DMS153 treated with DMSO at 0.1 percent for 48 hours (cell line): ENCODE measurements at regions not wholly inside any gene's neighbourhood (a gene's known extent, or its start where the extent isn't known, plus 50 kb on each side); places are given as distances from the start of the nearest gene placed in this dataset.
A peak's percentile ranks its signal among the peaks of the same experiment; 100 is the strongest.
"Not testable (repeated sequence)": the region's sequence is repeated elsewhere in the genome, so short reads cannot be mapped to it uniquely, and the experiment has no call there.

ENCODE experiments used
- DNase-seq: peaks from one replicate; lab custom pipeline; 2025; ENCODE audit not compliant: unreplicated experiment; lab: John Stamatoyannopoulos, UW

- no peak for DNase-seq
Observed at GRCh38 chr3:140752499-140752898, 74.6 kb downstream of the TRIM42 start.

DNA sequence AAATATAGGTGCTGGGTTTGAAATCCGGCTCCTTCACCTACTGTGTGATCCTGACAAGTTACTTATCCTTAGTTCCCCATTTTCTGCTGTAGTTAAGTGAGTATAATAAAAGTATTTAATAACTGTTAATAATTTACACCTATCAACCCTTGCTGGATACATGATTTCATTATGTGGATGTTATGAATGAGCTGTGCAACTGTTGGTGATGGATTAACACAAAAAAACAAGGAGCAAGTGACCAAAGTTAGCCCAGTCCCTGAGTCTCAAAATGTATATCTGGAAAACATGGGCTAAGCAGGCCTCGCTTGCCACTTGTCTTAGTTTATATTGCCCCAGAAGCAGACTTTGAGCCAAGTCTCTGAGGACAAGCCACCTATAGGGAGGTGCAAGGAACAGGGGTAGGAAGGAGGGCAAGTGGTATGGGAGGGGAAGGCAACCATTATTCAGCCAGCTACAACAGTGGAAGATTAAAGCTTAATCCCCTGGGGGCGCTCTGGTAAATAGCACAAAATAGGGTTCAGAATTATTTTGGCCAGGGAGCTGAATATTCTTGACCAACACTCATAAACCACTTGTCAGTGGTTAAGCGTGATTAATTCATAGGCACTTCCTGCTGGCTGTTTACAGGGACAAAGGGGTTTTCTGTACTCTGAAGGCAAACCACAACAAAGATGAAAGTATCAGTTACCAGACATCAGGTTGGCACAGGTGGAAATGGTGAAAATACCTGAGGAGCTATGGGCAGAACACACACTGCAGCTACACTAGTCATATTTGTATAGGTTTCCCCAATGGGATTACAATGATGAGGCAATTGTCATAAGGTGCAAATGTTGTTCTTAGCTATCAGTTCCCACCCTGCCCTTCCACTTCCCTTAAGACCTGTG is 76.2 kb downstream of the TRIM42 start:
- DNase-seq, result peak; percentile 37

DNA sequence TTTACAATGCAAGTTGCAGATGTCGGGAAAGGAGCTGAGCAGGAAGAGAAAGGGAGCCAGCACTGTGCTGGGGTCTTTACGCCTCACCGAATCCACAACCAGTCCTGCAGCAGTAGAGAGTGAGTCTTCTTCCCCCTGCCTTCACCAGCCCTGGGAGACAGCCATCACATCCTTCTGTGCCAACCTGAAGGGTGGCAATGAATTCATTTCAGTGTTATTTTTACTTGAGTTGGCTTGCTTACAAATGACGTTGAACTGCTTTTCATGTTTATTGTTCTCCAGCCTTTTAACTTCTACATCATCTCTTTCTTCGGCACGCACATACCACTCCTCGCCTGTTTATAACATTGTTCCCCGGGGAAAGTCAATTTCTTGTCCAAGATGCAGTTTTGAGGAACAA is 77.1 kb downstream of the TRIM42 start:
- DNase-seq, result no peak

DNA sequence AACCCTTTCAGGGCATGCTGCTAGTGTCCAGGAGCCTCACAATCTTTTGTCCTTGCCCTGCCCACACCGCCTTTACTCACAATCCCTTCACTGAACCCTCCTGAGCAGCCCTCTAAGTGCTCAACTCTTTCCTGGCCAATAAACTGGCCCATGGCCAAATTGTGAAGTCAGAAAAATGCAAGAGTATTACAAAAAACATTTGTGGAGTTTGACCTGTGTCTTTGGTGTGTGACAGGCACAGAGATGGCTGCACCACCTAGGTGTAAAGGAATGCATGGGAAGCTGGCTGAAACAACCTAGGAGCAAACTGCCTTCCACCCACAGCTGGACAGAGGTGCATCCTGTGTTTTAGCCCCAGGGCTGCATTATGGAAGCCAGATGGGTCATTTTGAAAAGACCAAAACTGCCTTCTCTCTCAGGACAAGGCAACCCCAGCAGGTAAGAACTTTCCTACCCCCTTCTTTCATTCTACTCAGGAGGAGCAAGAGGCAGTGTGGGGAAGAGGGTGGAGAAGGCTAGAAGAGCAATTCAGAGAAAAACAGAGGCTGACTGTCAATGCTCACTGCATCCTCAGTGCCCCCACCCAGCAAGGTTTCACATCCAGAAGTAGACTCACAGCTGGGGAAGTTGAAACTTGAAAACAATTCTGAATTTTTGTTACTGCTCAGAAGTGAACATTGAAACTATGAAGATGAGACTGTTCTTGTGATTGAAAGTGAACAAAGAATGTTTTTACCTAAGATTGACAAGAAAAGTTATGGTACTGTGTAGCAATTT is 78.6 kb downstream of the TRIM42 start:
- DNase-seq, result no peak

DNA sequence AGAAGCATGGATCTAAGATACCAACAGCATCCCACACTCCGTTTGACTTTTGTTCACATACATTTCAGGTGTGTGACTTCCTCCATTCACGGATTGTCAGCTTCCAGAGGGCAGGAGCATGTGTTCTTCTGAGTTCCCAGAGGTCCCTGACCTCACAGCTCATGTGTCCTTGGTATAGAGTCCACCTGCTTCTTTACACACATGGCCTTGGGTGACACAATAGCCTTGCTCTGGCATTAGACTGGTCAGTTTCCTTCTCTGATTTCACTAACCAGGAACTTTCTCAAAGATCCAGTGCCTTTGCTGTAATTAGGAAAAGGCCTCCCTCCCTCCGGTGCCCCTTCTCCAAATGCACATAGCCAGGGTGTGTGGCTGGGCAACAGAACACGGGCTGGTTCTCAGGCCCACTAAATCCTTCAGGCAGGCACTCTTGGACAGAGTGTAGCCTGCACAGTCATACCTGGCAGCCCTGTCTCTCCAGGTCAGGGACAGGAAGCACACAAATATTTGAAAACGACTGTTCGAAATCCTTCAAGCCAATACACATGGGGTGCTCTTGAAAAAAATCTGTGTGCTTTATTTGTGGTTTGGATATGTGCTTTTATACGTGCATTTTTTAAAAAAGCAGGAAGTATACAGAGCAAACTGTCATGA is 81.1 kb downstream of the TRIM42 start:
- no peak for DNase-seq

GRCh38 chr3:140760324-140761075 is 82.6 kb downstream of the TRIM42 start:
- DNase-seq, result no peak

GRCh38 chr3:140761076-140761639 is 83.3 kb downstream of the TRIM42 start:
- DNase-seq, result no peak

GRCh38 chr3:140762746-140763145 is 84.9 kb downstream of the TRIM42 start:
- DNase-seq, result no peak

DNA sequence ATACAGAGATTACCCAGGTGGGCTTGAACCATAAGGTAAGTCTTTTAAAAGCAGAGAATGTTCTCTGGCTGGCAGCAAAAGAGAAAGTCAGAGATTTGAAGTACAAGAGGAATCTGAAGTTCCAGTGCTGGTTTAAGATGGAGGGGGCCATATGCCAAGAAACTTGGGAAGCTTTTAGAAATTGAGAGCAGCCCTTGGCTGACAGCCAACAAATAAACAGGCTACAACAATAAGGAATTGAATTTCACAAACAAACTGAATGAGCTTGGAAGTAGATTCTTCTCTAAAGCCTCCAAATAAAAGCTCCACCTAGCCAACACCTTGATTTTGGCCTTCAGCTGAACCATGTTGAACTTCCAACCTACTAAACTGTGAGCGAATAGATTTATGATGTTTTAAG is 85.7 kb downstream of the TRIM42 start:
- DNase-seq, result no peak

- DNase-seq, result no peak
Observed at GRCh38 chr3:140765246-140765645, 87.4 kb downstream of the TRIM42 start.

DNA sequence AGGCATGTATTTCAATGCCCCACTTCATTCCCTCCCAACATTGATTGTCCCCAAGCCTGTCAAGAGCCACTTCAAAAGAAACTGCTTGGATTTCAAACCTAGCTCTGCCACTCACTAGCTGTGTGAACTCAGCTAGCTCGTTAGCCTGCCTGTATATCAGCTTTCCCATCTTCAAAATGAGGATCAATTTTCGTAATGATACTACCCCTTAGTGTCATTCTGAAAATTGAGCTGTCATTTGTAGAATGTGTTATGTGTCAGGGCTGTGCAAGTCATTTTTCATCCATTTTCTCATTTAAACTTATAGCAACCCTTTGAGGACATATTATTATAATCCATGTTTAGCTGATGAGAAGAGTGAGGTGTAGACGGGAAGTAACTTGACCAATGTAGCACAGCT is 88.6 kb downstream of the TRIM42 start:
- no peak for DNase-seq

- no peak for DNase-seq
Observed at GRCh38 chr3:140767566-140767965, 89.7 kb downstream of the TRIM42 start.

DNA sequence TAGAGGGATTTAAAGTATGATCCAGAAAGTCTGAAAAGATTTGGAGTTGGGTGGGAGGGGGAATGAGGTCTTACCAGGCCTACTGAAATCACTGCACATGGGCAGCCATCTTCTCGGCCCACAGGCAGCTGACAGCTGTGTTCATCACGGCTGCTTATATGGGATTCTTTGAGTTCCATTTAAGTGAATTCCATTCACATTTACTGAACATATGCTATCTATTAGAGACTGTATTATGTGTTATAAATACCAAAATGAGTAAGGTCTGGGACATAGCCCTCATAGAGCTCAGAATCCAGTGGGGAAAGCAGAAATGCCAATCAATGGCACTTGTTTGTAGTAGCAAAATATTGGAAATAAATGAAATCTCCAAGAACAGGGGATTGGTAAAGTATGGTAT is 91.1 kb downstream of the TRIM42 start:
- DNase-seq, result no peak

DNA sequence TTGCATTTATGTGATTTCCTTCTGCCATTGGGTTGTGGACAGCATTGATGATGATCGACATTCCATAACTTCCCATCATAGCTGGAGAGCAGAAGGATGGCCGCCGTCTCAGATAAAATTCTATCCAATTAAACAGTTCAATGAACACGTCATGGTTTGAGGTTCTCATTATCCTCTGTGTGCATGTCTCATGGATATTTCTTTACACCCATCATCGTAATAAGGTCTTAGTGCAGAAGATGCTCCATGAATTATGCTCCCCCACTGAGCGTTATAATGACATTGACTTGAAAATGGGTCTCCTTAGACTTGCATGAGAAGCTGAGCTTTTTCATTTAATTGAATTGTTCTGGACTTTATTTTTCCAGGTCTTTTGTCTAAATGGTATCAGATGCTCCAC is 92.1 kb downstream of the TRIM42 start:
- no peak for DNase-seq

DNA sequence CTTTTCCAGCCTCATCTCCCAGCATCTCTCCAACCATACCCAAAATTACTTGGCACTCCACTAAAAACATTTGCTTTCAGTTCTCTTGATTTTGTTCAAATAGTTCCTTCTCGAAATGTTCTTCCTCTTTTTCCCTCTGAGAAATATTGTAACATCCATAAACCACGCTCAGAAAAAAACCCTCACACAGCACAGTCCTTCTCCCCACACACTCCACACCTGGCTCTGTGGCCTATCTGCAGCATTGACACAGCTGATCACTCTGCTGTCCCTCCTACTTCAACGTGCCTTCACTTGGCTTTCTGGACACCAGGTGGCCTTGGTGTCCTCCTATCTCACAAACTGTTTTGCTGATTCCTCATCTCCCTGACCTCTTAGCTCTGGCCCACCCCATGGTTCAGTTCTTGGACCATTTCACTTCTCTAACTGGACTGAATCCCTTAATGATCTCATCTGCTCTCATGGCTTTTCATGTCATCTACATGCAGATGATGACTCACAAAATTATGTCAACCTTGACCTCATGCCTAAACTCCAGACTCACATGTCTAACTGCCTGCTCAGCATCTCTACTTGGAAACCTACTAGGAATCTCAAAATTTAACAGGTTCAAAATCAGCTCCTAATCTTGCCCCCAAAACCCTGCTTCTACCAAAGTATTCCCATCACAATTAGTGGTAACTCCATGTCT is 93.3 kb downstream of the TRIM42 start:
- DNase-seq, result no peak

- DNase-seq, result no peak
Observed at GRCh38 chr3:140777631-140778233, 99.9 kb downstream of the TRIM42 start.

DNA sequence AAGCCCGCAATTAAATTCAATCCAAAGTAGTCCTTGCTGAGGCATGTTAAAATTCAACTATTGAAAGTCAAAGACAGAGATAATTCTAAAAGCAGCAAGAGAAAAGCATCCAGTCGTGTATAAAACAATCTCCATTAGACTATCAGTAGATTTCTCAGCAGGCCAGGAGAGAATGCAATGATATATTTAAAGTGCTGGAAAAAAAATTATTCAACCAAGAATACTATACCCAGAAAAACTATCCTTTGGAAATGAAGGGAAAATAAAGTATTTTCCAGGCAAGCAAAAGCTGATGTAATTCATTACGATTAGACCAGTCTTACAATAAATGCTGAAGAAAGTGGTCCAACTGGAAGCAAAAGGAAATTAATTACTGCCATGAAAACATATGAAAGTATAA is 113.5 kb downstream of the TRIM42 start:
- DNase-seq, result no peak

DNA sequence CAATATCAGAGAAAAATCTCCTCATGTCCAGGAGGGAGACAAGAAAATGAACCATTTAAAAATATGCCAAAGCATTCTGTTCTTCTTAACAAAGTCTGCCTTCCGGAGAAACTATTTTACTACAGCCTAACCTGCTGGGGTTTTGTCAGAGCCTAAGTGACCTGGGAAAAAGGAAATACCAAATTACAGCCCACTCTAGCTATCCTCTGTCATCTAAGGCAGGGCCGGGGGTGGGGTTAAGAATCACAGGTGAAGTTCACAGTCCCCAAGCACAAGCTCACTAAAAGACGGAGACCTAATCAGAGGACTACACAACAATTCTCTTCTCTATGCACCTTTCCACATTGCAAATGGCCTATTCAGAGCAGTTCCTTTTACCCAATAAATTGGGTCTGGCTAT is 116.6 kb downstream of the TRIM42 start:
- no peak for DNase-seq

DNA sequence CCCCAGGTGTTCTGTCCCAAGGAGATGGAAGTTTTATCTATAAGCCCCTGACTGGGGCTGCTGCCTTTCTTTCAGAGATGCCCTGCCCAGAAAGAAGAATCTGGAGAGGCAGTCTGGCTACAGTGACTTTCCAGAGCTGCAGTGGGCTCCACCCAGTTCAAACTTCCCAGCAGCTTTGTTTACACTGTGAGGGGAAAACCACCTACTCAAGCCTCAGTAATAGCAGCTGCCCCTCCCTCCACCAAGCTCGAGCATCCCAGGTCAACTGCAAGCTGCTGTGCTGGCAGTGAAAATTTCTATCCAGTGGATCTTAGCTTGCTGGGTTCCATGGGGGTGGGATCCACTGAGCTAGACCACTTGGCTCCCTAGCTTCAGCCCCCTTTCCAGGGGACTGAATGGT is 125.0 kb downstream of the TRIM42 start:
- not testable (repeated sequence) for DNase-seq

GRCh38 chr3:140809316-140809715 is 131.5 kb downstream of the TRIM42 start:
- DNase-seq, result no peak
